ENCODE measurements at regions not wholly inside any gene's neighbourhood (a gene's known extent, or its start where the extent isn't known, plus 50 kb on each side); places are given as distances from the start of the nearest gene placed in this dataset.
"Not testable (repeated sequence)": the region's sequence is repeated elsewhere in the genome, so short reads cannot be mapped to it uniquely, and the experiment has no call there.

DNA sequence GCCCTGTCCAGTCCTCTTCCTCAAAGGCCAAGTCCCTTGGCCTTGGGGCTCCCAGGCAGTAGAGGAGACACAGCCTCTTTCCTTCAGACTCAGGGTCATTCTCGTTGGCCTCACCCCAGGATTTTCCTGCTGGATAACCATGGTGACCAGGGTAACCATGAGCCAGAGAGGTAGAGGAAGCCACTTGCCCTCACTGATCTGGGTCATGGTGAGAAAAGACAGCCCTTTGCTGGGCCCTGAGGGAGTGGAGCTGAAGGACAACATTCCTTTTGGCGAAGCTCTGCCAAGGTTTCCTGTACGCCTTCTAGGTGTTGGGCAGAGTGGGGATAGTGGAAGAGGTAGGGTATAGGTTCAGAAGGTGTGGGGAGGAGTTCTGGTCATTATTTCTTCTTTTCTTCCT, 53.1 kb upstream of the WNT4 start:
- DNase-seq: no peak

DNA sequence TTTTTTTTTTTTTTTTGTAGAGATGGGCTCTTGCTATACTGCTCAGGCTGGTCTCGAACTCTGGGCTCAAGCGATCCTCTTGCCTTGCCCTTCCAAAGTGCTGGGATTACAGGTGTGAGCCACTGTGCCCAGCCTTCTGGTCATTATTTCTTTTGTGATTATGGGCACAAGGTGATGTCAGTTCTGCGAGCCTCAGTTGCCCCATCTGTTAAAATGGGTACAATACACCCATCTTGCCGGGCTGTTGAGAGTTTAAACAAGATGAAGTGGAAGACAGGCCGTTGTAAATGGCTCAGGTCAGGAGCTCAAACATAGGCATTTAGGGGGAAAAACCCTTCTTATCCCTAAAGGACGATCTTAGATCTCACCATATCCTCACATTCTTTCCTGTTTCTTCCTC, 53.7 kb upstream of the WNT4 start:
- no peak for DNase-seq

- DNase-seq: no peak
Measured at GRCh38 chr1:22197644-22198043, 54.7 kb upstream of the WNT4 start.

DNA sequence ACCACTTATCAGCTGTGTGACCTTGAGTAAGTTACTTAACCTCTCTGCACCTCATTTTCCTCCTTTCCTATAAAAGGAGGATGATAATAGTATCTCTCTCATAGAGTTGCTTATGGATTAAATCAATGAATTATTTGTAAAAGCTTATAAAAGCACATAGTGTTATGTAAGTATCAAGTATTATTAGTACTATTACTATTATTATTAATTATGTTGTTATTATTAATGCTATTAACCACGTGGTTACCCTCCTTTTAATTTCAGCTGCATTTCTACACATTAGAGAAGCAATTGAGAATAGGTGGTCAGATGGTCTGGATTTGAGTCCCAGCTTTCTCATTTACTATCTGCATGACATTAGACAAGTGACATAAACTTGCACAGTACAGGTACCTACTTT, 58.1 kb upstream of the WNT4 start:
- DNase-seq: no peak

DNA sequence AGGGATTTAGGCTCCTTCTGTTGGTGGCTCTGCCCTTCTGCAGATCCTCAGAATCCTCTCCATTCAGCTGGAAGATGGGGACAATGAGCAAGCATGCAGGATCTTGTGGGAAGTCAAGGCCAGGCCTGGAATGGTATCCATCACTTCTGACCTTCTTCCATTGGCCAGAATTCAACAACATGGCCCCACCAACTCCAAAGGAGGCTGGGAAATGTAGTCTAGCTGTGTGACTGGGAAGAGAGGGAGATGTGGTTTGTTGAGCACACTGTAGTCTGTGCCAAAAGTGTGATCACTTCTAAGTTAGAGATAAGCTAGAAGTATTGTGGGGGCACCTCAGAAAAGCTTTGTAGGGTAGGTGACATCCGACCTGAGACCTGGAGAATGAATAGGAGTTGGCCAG, 60.4 kb upstream of the WNT4 start:
- DNase-seq: no peak

- no peak for DNase-seq
Measured at GRCh38 chr1:22204057-22204840, 61.4 kb upstream of the WNT4 start.

GRCh38 chr1:22204989-22205913, 62.4 kb upstream of the WNT4 start:
- no peak for DNase-seq

- DNase-seq: no peak
Measured at GRCh38 chr1:22206551-22207125, 63.7 kb upstream of the WNT4 start.

GRCh38 chr1:22207511-22208267, 64.8 kb upstream of the WNT4 start:
- DNase-seq: no peak

DNA sequence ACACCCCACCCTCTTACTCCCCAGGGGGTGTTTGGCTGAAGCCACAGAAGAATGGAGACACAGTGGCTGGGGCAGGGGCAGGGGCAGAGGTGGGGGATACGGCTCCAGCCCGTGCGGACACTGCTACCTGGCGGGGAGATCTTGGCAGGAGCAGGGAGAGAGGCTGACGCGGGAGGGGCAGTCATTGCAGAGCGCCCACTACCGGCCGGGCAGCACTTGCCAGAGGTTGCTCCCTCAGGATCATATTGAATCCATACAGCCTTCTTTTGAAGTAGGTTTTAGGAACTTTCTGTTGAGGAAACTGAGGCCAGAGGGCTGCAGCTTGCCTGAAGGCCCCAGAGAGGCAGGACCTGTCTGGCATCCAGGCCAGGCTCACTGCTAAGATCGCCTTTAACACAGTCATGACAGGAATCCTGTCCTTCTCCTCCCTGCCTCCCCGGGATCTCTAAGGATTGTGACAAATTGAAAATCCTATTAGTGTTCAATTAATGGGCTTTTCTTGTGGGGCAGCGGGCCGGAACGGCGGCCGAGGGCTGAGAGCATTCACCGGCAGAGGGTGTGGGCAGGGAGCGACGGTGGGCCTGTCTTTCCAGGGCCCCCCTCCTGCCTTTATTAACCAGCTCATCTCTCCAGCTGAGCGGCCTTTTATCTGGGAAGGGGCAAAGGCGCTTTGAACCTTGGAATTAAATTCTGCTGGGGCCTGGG, 65.5 kb upstream of the WNT4 start:
- DNase-seq: no peak

- no peak for DNase-seq
Measured at GRCh38 chr1:22208973-22209378, 66.1 kb upstream of the WNT4 start.

DNA sequence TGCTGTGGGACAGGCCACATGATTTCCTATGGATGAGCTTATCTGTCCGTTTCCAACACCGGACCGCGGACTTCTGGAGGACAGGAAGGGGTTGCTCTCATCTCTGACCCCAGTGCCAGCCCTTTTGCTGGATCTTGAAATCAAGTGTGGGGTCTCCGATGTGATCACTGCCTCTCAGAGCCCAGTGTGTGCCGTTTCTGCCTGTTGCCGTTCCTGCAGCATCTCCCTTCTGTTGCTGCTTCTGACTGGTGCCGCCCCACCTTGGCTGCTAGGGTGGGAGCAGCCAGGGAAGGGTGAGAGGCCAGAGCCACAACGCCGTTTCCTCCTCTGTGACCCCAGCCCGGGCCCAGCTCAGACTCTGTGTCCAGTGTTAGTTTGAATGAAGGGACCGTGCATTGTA, 67.3 kb upstream of the WNT4 start:
- DNase-seq: no peak

GRCh38 chr1:22210636-22211035, 67.7 kb upstream of the WNT4 start:
- DNase-seq: no peak

DNA sequence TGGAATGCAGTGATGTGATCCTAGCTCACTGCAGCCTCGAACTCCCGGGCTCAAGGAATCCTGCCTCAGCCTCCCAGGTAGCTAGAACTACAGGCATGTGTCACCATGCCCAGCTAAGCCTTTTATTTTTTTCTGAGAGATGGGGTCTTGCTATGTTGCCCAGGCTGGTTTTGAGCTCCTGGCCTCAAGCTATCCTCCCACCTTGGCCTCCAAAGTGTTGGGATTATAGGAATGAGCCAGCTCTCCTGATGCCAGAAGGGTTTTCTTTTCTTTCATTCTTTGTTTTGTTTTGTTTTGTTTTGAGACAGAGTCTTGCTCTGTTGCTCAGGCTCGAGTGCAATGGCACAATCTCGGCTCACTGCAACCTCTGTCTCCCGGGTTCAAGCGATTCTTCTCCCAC, 68.6 kb upstream of the WNT4 start:
- not testable (repeated sequence) for DNase-seq

DNA sequence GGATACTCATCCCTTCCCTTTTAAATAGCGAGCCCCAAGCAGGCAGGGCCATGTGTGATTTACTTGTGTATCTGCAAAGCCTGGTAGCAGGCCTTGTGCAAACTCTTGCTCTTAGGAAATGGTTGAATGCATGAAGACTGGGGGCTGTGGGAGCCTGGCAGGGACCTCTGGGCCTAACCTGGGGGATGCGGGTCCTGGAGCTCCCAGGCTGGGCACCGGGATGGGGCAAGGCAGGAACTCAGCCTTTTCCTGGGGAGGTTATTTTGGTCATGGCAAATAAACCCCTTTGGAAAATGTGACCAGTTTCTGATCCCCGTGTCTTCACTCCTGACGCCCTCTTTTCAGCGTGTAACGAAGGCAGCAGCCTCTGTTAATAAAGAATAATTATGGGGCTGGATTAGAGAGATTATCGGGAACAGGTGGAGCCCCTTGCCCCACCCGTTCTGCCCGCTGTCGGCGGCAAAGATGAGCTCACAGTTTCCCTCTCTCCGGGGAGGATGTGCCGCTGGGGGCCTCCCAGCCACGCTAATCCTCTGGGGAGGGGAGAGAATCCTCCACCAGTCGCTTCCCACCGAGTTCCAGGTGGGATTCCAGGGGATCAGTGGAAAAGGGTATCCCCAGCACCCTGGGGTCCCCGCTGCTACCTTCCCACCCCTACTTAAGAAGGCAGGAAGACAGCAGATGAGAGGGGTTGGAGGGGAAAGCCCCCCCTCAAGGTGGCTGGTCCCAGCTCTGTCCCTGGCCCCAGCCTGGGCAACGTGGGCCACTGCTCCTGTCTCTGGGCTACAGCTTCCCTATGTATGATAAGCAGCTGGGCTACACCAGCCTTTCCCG, 69.7 kb upstream of the WNT4 start:
- no peak for DNase-seq

DNA sequence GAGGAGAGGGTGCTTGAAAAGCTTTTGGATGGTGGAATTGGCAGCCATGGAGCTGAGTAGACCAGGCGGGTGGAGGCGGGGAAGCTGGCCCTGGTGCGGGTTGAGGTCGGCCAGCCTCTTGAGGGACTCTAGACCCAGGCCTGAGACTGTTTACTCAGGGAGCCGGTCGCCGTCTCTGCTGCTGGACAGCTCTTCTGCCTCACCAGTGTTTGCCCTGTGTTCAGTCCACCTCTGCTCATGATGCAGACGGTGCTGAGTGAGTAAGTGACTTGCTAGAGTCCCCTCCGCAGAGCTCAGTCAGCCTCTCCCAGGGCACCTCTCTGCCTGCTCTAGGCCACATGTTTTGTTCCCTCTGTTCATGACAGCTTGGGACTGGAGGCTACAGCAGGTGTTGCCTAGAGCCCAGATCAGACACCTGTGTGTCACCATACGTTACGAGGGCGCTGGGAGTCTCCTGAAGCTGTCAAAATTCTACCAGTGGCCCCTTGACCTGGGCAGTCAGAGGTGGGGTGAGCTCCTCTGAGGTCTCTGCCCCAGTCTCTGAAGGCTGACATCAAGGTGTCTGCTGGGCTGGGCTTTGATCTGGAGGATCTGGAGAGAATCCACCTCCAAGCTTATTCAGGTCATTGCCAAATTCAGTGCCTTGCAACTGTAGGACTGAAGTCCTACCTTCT, 73.5 kb upstream of the WNT4 start:
- no peak for DNase-seq

GRCh38 chr1:22216966-22217365, 74.1 kb upstream of the WNT4 start:
- DNase-seq: no peak

GRCh38 chr1:22217811-22218460, 75.0 kb upstream of the WNT4 start:
- DNase-seq: no peak

- DNase-seq: no peak
Measured at GRCh38 chr1:22218618-22219250, 75.8 kb upstream of the WNT4 start.
